ENCODE measurements at regions not wholly inside any gene's neighbourhood (a gene's known extent, or its start where the extent isn't known, plus 50 kb on each side); places are given as distances from the start of the nearest gene placed in this dataset.

- TF ChIP-seq, protein P1, sequence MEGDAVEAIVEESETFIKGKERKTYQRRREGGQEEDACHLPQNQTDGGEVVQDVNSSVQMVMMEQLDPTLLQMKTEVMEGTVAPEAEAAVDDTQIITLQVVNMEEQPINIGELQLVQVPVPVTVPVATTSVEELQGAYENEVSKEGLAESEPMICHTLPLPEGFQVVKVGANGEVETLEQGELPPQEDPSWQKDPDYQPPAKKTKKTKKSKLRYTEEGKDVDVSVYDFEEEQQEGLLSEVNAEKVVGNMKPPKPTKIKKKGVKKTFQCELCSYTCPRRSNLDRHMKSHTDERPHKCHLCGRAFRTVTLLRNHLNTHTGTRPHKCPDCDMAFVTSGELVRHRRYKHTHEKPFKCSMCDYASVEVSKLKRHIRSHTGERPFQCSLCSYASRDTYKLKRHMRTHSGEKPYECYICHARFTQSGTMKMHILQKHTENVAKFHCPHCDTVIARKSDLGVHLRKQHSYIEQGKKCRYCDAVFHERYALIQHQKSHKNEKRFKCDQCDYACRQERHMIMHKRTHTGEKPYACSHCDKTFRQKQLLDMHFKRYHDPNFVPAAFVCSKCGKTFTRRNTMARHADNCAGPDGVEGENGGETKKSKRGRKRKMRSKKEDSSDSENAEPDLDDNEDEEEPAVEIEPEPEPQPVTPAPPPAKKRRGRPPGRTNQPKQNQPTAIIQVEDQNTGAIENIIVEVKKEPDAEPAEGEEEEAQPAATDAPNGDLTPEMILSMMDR (IDR thresholded peaks at IDR 0.05; ENCODE audit: borderline replicate concordance, insufficient read depth, low read depth, low read length): no peak
- no peak overlapping the region for H3K4me3 ChIP-seq (ENCODE audit: low read depth, low read length)
Observed at GRCh38 chr2:220499225-220499624, 871.8 kb downstream of the SLC4A3 start.

DNA sequence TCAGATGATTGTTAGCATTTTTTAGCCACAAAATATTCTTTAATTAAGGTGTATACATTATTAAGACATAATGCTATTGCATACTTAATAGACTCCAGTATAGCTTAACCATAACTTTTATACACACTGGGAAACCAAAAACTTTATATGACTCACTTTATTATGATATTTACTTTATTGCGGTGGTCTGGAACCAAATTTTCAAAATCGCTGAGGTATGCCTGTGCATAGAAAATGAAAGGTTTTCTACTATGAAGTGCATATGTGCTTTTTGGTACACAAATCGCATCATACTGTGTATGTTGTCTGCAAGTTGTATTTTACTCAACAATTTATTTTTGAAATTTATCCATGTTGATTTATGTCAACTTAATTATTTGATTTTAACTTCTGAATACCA, 875.1 kb downstream of the SLC4A3 start:
- TF ChIP-seq, protein P1 (IDR thresholded peaks at IDR 0.05; ENCODE audit: borderline replicate concordance, insufficient read depth, low read depth, low read length): no peak
- H3K4me3 ChIP-seq (ENCODE audit: low read depth, low read length): no peak overlapping the region

DNA sequence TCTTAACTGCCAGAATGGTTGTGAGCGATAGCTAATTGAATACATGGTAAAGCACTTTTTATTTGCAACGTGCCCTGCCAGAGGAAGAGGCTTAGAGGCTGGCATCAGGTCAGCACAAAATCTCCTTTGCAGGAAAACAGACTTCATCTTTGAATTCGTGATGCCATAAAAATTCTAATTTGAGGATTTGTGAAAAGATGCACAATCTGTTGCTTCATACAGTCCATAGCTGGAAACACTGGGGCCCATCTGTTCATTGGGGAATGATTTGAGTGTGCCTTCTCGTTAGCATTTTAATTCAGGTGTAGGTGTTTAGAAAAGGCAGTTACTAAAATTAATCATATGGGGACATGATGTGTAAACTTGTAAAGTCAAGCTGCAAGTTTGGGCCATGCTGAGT, 876.0 kb downstream of the SLC4A3 start:
- TF ChIP-seq, protein P1 (IDR thresholded peaks at IDR 0.05; ENCODE audit: borderline replicate concordance, insufficient read depth, low read depth, low read length): no peak
- H3K4me3 ChIP-seq (ENCODE audit: low read depth, low read length): no peak overlapping the region

- TF ChIP-seq, protein P1 (IDR thresholded peaks at IDR 0.05; ENCODE audit: borderline replicate concordance, insufficient read depth, low read depth, low read length): no peak
- H3K4me3 ChIP-seq (ENCODE audit: low read depth, low read length): no peak overlapping the region
Observed at GRCh38 chr2:220504938-220505503, 877.6 kb downstream of the SLC4A3 start.

- H3K4me3 ChIP-seq (ENCODE audit: low read depth, low read length): no peak overlapping the region
- TF ChIP-seq, protein P1 (IDR thresholded peaks at IDR 0.05; ENCODE audit: borderline replicate concordance, insufficient read depth, low read depth, low read length): no peak
Observed at GRCh38 chr2:220506466-220506865, 879.0 kb downstream of the SLC4A3 start.

DNA sequence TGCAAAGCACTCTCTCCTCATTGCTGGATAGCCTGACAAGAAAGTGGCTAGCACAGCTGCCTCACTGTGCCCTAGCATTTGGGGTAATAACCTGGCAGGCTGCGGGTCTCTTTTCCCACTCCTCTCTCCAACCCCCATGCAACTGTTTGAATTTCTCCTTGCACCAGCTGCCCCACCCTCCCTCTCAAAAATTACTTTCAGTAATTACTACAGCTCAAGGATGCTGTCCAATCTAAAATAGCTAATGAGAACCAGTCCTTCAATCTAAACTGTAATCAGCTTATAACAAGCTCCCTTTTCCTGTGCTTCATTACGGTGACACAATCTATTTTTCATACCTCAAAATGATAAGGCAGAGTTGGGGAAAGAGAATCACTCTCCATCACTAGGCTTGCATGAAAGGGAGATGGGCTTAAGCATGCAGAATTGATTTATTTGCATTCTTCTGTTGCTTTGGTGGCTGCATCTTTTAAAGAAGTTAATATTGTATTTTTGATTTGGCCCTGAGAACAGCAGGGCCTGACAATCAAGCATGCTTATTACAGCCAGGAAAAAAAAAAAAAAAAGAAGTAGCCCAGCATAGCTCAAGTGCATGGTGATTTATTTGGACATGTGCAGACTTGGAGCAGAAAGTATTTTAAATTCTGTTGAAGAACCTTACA, 881.8 kb downstream of the SLC4A3 start:
- H3K4me3 ChIP-seq (ENCODE audit: low read depth, low read length): no peak overlapping the region
- TF ChIP-seq, protein P1 (IDR thresholded peaks at IDR 0.05; ENCODE audit: borderline replicate concordance, insufficient read depth, low read depth, low read length): no peak

DNA sequence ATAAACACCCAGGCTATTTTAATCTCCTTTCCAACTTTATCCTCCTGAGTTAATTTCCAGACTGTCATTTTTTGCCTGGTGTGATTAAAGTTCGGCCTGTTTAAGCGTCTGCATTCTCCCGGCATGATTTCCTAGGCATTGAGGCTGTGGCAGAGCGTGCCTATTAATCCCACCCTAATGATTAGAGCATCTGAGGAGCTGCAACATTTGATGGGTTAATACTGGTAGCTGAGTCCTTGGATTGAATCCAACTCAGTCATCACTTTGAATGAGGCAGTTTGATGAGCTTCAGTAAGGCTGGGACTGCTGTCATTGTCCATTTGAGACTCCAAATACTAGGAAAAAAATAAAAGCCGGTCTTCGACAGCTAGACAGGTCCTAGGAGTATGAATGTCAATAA, 882.5 kb downstream of the SLC4A3 start:
- no peak overlapping the region for H3K4me3 ChIP-seq (ENCODE audit: low read depth, low read length)
- TF ChIP-seq, protein P1 (IDR thresholded peaks at IDR 0.05; ENCODE audit: borderline replicate concordance, insufficient read depth, low read depth, low read length): no peak

Measured in GM12875 (cell line).